22Rv1 (cell line): ENCODE measurements at regions not wholly inside any gene's neighbourhood (a gene's known extent, or its start where the extent isn't known, plus 50 kb on each side); places are given as distances from the start of the nearest gene placed in this dataset.
A peak's percentile ranks its signal among the peaks of the same experiment; 100 is the strongest.

Experiments
- CTCF ChIP-seq: fragments of 450-650 bp; IDR thresholded peaks from 2 replicates; pipeline ENCODE4 v1.5.1; 2017; ENCODE audit warnings: mild to moderate bottlenecking
- ZFX ChIP-seq: fragments of 450-650 bp; IDR thresholded peaks from 2 replicates; pipeline ENCODE4 v1.6.1; 2017; ENCODE audit warnings: antibody characterized with exemption, borderline replicate concordance

- TF ChIP-seq CTCF (peak; percentile 79), ZFX (no peak)
Observed at GRCh38 chr3:159828542-159828943, 160.1 kb upstream of the IL12A start.
